ENCODE measurements at regions not wholly inside any gene's neighbourhood (a gene's known extent, or its start where the extent isn't known, plus 50 kb on each side); places are given as distances from the start of the nearest gene placed in this dataset.

DNA sequence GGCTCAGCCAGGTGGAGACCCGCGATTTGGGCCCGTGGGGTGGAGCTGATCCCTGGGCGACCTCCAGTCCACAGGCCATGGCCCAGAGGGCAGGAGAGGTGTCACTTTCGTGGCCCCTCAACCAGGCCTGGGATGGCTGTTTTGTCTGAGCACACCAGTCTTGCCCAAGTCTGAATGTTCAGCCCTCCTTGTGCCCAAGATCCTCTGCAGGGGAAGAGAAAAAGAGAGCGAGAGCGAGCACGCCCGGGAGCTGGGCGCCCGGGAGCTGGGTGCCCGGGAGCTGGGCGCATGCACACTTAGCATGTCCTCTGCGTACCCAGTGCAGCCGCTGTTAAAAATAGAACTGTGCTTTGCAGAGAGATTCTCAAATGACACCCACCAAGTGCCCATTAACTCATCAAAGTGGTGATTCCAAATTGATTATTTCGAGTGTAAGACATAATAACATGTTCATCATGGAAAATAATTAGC is 403.3 kb upstream of the TNRC6C start:
- no peak overlapping the region for H3K9ac ChIP-seq (ENCODE audit: insufficient read depth, low read depth, low read length)
- intact Hi-C loops (cut with micrococcal nuclease; ENCODE audit: unreplicated experiment) (no loop called here), in situ Hi-C loops (cut with HindIII; ENCODE audit: extremely low pct_ligation_motif_present, low pct_unique_long_range_greater_than_20kb) (no loop called here)
- ATAC-seq (no peak), DNase-seq (ENCODE audit: low spot score) (no peak), FAIRE-seq (no peak)
- no peaks in the 10 kb centered on the region for H3K36me3 ChIP-seq (replicated peaks in 1 of 2; ENCODE audit: control insufficient read depth in 1 of 2, insufficient read depth in 2 of 2, low read length in 2 of 2)
- 30% methylated on average over 13 of the region's 16 CpGs for WGBS (ENCODE audit: low lambda C conversion rate)
- H3K9me3 ChIP-seq (ENCODE audit: low read length), result no peaks in the 10 kb centered on the region
- TF ChIP-seq NR2C2 (CRISPR knock-in tag; IDR thresholded peaks at IDR 0.05; ENCODE audit: borderline replicate concordance), result no peak
- no peak for TF ChIP-seq FOXO1 (CRISPR knock-in tag; IDR thresholded peaks at IDR 0.05)
- TF ChIP-seq ZNF337 (CRISPR knock-in tag; IDR thresholded peaks at IDR 0.05; ENCODE audit: borderline replicate concordance, low read depth), result no peak
- TF ChIP-seq PPARG (CRISPR knock-in tag; conservative IDR thresholded peaks at IDR 0.05), result no peak
- no peak for TF ChIP-seq HNRNPUL1 (IDR thresholded peaks at IDR 0.05; ENCODE audit: low read depth, low read length)
- no peak for TF ChIP-seq ZNF644 (CRISPR knock-in tag; IDR thresholded peaks at IDR 0.05; ENCODE audit: low read depth)
- no peak for TF ChIP-seq ZBTB7A (CRISPR knock-in tag; IDR thresholded peaks at IDR 0.05)
- TF ChIP-seq ZNF484 (CRISPR knock-in tag; IDR thresholded peaks at IDR 0.05; ENCODE audit: borderline replicate concordance, low read depth), result no peak
- no peak for TF ChIP-seq ATRX (CRISPR knock-in tag; IDR thresholded peaks at IDR 0.05; ENCODE audit: borderline replicate concordance)
- TF ChIP-seq ZBTB20 (CRISPR knock-in tag; IDR thresholded peaks at IDR 0.05; ENCODE audit: borderline replicate concordance, low read depth), result no peak
- no peak for TF ChIP-seq BHLHE40 (IDR thresholded peaks at IDR 0.05; ENCODE audit: low read length)
- no peak for TF ChIP-seq UBTF (CRISPR knock-in tag; IDR thresholded peaks at IDR 0.05)
- no peak for TF ChIP-seq SRF (IDR thresholded peaks at IDR 0.05; ENCODE audit: low read depth, low read length)
- no peak for TF ChIP-seq ONECUT2 (CRISPR knock-in tag; IDR thresholded peaks at IDR 0.05)
- TF ChIP-seq ZNF160 (CRISPR knock-in tag; IDR thresholded peaks at IDR 0.05), result no peak
- TF ChIP-seq MXI1 (IDR thresholded peaks at IDR 0.05; ENCODE audit: borderline replicate concordance, low read depth, low read length), result no peak
- no peak for TF ChIP-seq NR3C1 (CRISPR knock-in tag; IDR thresholded peaks at IDR 0.05)
- TF ChIP-seq, protein P1, sequence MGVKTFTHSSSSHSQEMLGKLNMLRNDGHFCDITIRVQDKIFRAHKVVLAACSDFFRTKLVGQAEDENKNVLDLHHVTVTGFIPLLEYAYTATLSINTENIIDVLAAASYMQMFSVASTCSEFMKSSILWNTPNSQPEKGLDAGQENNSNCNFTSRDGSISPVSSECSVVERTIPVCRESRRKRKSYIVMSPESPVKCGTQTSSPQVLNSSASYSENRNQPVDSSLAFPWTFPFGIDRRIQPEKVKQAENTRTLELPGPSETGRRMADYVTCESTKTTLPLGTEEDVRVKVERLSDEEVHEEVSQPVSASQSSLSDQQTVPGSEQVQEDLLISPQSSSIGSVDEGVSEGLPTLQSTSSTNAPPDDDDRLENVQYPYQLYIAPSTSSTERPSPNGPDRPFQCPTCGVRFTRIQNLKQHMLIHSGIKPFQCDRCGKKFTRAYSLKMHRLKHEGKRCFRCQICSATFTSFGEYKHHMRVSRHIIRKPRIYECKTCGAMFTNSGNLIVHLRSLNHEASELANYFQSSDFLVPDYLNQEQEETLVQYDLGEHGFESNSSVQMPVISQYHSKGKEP (CRISPR knock-in tag; IDR thresholded peaks at IDR 0.05), result no peak
- no peak for TF ChIP-seq ZNF253 (CRISPR knock-in tag; IDR thresholded peaks at IDR 0.05; ENCODE audit: borderline replicate concordance)
- no peak for TF ChIP-seq BCL6 (CRISPR knock-in tag; IDR thresholded peaks at IDR 0.05)
- POLR2A ChIA-PET, result no interaction called here
- no peak overlapping the region for H3K4me2 ChIP-seq (ENCODE audit: low read depth, low read length)
- no peak overlapping the region for H2AFZ ChIP-seq (ENCODE audit: low read length)
- no peaks in the 10 kb centered on the region for H3K79me2 ChIP-seq (ENCODE audit: insufficient read depth, low read length)
- no peak overlapping the region for H3K4me3 ChIP-seq (replicated peaks in 1 of 3; ENCODE audit: insufficient read depth in 1 of 3, low read depth in 2 of 3, low read length in 3 of 3)
- no TSS peak for BruUV-seq (replicated peaks)
- H3K27me3 ChIP-seq (ENCODE audit: control insufficient read depth in 1 of 2, insufficient read depth in 2 of 2, low read length in 2 of 2), result peaks cover 24 to 82% of the 10 kb centered on the region in 2 experiments
- CTCF ChIA-PET (ENCODE audit: low intra/inter-chr PET ratio, low total read pairs), result no interaction called here
- H3K4me1 ChIP-seq (ENCODE audit: insufficient read depth, low read length), result peaks cover 14% of the 10 kb centered on the region; the same call in 1 of the 2 replicates
- no peak overlapping the region for H3K27ac ChIP-seq (ENCODE audit: extremely low read length, insufficient read depth, low read length)
- no peaks in the 10 kb centered on the region for H4K20me1 ChIP-seq (ENCODE audit: insufficient read depth, low read length)

Measured in HepG2 (cell line).